22Rv1 (cell line): ENCODE measurements at regions not wholly inside any gene's neighbourhood (a gene's known extent, or its start where the extent isn't known, plus 50 kb on each side); places are given as distances from the start of the nearest gene placed in this dataset.

Experiments used
- ZFX ChIP-seq: fragments of 450-650 bp; IDR thresholded peaks from 2 replicates; pipeline ENCODE4 v1.6.1; 2017; ENCODE audit warnings: antibody characterized with exemption, borderline replicate concordance
- TF ChIP-seq, protein P1 (sequence below): fragments of 450-650 bp; IDR thresholded peaks from 2 replicates; pipeline ENCODE4 v1.5.1; 2017; ENCODE audit warnings: mild to moderate bottlenecking

DNA sequence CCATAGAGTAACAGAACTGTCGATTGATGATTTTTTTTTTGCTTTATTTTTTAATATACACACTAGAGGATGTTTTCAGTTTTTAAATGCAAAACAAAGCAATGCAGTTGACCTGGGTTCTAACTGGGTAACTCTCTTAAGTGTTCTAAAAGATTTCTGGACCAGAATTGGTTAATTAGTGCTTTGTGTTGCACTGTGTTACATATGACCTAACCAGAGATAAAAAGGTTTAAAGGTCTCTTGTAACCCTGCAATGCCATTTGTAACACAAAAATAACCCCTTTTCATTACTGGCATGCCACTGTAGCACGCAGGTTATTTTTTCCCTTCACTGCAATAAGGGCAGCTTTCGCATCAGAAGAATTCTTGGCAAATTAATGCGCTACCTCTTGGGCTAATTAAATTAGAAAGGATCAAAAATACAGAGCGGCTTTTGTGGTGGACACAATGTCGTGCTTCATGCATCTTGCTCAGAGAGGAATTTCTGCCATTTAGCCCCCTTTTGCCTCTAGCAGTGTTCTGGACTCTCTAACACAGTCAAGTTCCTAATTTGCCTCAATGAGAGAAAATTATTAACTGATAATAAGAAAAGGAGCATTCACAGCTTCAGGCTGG lies 250.8 kb upstream of the ZEB2 start:
- TF ChIP-seq, protein P1, sequence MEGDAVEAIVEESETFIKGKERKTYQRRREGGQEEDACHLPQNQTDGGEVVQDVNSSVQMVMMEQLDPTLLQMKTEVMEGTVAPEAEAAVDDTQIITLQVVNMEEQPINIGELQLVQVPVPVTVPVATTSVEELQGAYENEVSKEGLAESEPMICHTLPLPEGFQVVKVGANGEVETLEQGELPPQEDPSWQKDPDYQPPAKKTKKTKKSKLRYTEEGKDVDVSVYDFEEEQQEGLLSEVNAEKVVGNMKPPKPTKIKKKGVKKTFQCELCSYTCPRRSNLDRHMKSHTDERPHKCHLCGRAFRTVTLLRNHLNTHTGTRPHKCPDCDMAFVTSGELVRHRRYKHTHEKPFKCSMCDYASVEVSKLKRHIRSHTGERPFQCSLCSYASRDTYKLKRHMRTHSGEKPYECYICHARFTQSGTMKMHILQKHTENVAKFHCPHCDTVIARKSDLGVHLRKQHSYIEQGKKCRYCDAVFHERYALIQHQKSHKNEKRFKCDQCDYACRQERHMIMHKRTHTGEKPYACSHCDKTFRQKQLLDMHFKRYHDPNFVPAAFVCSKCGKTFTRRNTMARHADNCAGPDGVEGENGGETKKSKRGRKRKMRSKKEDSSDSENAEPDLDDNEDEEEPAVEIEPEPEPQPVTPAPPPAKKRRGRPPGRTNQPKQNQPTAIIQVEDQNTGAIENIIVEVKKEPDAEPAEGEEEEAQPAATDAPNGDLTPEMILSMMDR: no peak
- TF ChIP-seq ZFX: no peak
